ENCODE measurements at regions not wholly inside any gene's neighbourhood (a gene's known extent, or its start where the extent isn't known, plus 50 kb on each side); places are given as distances from the start of the nearest gene placed in this dataset.

- no peak for TF ChIP-seq CTCF (IDR thresholded peaks at IDR 0.05; ENCODE audit: extremely low read depth, insufficient read depth, missing control alignments)
- no peak for DNase-seq (ENCODE audit: low spot score)
Observed at GRCh38 chr4:133866328-133866699, 335.3 kb downstream of the PABPC4L start.

GRCh38 chr4:133865612-133866327 is 335.8 kb downstream of the PABPC4L start:
- in situ Hi-C loops (cut with MboI; ENCODE audit: low pct_unique_long_range_greater_than_20kb, low sequenced_read_pairs, unreplicated experiment), result no loop called here
- no peak for TF ChIP-seq CTCF (IDR thresholded peaks at IDR 0.05; ENCODE audit: extremely low read depth, insufficient read depth, missing control alignments)
- DNase-seq (ENCODE audit: low spot score), result no peak

More at GRCh38 chr4:133866328-133866699, 335.3 kb downstream of the PABPC4L start:
- in situ Hi-C loops (cut with MboI; ENCODE audit: low pct_unique_long_range_greater_than_20kb, low sequenced_read_pairs, unreplicated experiment), result no loop called here

- in situ Hi-C loops (cut with MboI; ENCODE audit: low pct_unique_long_range_greater_than_20kb, low sequenced_read_pairs, unreplicated experiment), result no loop called here
- TF ChIP-seq CTCF (IDR thresholded peaks at IDR 0.05; ENCODE audit: extremely low read depth, insufficient read depth, missing control alignments), result no peak
- no peak for DNase-seq (ENCODE audit: low spot score)
Observed at GRCh38 chr4:133863153-133863552, 338.4 kb downstream of the PABPC4L start.

GRCh38 chr4:133856731-133857355 is 344.7 kb downstream of the PABPC4L start:
- TF ChIP-seq CTCF (IDR thresholded peaks at IDR 0.05; ENCODE audit: extremely low read depth, insufficient read depth, missing control alignments), result no peak
- DNase-seq (ENCODE audit: low spot score), result no peak
- in situ Hi-C loops (cut with MboI; ENCODE audit: low pct_unique_long_range_greater_than_20kb, low sequenced_read_pairs, unreplicated experiment), result no loop called here

- TF ChIP-seq CTCF (IDR thresholded peaks at IDR 0.05; ENCODE audit: extremely low read depth, insufficient read depth, missing control alignments), result no peak
- in situ Hi-C loops (cut with MboI; ENCODE audit: low pct_unique_long_range_greater_than_20kb, low sequenced_read_pairs, unreplicated experiment), result no loop called here
- DNase-seq (ENCODE audit: low spot score), result no peak
Observed at GRCh38 chr4:133855001-133855400, 346.6 kb downstream of the PABPC4L start.

- in situ Hi-C loops (cut with MboI; ENCODE audit: low pct_unique_long_range_greater_than_20kb, low sequenced_read_pairs, unreplicated experiment), result no loop called here
- DNase-seq (ENCODE audit: low spot score), result no peak
- TF ChIP-seq CTCF (IDR thresholded peaks at IDR 0.05; ENCODE audit: extremely low read depth, insufficient read depth, missing control alignments), result no peak
Observed at GRCh38 chr4:133839326-133839725, 362.3 kb downstream of the PABPC4L start.

All from GM13977 (cell line).